ENCODE measurements at regions not wholly inside any gene's neighbourhood (a gene's known extent, or its start where the extent isn't known, plus 50 kb on each side); places are given as distances from the start of the nearest gene placed in this dataset.
"Not testable (repeated sequence)": the region's sequence is repeated elsewhere in the genome, so short reads cannot be mapped to it uniquely, and the experiment has no call there.

DNA sequence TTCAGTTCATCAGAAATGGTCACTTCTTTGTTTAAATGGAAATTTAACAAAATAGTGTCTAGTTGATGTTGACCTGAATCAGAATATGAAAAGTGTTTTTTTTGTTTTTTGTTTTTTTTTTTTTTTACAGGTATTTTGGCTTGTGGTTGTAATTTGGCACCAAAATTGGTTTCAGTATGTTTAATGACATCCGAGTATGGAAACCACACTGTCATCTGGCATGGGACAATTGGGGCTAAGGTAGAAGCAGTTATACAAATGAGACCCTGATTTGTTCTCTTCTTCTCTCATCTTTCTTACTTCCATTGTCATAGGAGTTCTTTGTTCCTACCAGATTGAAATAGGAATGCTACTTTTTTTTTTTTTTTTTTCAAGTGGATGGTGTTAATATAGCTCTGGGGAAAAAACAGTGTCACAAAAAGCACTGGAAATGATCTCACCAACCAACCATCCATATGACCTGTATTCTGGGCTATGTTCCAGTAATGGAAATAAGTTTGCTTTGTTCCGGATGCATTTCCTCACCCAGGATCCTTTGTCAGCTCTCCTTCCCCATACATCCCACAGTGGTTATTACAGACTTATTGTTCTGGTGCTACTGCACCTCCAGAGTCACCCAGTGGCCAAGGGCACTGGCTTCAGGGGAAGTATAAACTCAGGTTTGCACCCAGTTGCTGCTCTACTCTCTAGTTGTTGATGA, 95.8 kb downstream of the ATXN3L start:
- no peak for DNase-seq

DNA sequence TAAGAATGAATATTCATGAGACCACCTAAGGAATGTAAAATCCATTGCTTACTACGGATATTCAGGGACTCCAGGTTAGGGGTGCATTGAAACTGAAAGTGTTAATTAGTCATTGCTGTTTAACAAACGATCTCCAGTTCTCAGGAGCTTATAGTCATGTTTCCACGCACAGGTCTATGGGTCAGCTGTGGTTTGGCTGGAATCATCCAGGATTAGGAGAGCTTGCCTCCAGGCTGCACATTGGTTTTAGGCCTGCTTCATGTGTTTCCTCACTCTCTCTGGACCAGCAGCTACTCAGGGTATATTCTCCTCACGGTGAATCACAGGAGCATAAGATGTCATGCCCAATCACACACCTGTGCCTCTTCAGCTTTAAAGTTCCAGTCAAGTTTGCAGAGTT, 98.9 kb downstream of the ATXN3L start:
- DNase-seq, result no peak

DNA sequence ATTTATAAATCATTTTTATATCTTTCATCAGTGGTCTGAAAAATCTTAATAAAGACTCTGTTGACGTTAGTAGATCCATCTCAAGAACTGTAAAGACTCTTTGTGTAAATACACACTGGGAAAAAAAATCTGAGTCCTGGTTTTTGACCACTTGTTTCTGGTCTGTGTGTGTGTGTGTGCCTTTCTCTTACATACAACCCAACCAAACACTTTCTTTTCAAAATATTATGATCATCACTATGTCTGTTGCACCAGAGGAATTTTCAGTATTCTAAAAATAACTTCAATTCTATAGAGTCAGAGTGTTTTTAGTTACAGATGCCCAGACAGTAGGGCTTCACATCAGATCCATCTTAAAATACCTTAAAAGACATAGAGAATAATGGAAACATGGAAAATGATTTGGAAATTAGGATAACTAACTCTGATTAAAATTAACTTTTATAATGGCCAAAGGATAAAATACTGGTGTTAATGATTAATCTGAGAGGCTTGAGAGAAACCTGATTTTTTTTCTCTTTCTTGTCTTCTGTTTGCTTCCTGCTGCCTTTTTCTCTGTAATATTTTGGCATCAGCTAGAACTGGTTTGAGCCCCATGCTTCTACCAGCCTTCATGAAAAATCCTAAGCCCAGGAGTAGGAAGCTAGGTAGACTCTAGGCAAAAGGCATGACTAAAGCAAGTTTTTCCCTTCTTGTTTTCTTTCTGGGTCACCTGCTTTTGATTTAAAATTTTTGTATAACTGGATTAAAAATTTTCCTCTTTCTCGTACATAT, 99.7 kb downstream of the ATXN3L start:
- no peak for DNase-seq

DNA sequence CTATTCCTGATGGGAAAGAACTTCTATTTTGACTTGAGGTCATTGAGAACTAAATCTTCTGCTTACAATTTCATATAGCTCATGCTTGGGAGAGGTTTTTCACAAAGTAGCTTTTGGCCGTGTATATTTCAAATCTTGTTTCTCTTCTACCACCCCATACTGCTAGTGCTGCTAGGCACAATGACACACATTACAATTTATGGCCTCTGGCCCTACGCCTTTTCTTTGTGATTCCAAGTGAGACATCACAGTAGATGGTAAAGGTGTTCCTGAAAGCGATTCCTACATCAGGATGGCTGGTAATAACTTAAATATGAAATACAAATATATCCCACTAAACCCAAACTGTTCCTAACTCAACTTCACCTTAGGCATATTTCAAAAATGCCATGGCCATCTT, 101.1 kb downstream of the ATXN3L start:
- no peak for DNase-seq

DNA sequence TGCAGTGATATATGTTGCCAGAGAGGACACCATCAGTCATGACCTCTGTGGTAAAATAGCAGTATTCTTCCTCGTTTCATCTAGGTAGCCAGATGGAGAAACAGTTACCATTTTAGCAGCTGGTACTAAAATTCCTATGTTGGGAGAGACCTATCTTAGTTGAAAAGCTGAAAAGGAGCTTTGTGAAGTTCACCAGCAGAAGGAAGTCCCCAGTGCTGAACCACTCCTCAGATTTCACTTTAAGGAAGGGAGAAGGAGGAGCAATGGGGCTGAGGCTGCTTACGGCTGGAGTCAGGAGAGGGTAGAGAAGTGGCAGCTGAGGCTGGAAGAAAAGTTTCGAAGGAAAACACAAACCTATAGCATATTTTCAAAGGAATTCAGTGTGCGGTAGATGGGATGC, 103.7 kb downstream of the ATXN3L start:
- DNase-seq, result no peak

DNA sequence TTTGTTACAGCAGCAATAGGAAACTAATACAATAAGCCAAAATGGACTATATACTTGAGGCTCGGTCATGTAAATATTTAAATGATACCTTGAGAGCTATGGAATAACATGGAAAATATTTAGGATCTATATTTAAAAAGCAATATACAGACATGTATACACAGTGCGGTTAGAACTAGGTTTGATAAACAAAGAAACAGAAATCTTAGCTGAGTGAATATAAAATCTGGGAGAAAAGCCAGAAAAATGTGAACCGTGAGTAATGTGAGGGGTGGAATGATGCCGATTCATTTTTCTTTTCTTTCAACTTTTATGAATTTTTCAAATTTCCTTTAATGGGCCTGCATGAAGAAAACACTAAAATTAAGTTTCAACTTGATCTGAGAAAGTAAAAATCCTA, 104.1 kb downstream of the ATXN3L start:
- DNase-seq, result no peak

DNA sequence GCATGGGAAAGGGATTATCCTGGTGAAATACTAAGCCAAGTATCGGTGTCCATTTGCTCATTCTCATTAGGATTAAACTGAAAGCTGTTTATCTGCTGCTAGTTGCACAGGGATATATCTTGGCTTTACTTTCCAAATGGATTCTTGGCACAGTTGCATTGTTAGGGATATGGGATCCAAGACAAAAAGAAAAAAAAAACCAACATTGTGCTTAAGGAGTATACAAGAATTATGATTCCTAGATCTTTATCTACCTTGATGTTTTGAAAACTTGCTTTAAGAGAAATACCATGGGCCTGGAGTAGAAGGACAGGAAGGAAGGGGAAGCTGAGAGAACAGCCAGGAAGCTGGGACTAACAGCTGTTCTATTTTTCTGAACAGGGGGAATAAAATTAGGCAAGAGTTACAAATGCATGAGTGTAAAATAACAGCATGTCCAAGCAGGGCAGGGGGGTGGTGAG, 107.6 kb downstream of the ATXN3L start:
- DNase-seq, result no peak

DNA sequence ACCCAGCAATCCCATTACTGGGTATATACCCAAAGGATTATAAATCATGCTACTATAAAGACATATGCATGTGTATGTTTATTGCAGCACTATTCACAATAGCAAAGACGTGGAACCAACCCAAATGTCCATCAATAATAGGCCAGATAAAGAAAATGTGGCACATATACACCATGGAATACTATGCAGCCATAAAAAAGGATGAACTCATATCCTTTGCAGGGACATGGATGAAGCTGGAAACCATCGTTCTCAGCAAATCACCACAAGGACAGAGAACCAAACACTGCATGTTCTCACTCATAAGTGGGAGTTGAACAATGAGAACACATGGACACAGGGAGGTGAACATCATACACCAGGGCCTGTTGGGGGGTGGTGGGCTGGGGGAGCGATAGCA, 109.7 kb downstream of the ATXN3L start:
- DNase-seq, result not testable (repeated sequence)

DNA sequence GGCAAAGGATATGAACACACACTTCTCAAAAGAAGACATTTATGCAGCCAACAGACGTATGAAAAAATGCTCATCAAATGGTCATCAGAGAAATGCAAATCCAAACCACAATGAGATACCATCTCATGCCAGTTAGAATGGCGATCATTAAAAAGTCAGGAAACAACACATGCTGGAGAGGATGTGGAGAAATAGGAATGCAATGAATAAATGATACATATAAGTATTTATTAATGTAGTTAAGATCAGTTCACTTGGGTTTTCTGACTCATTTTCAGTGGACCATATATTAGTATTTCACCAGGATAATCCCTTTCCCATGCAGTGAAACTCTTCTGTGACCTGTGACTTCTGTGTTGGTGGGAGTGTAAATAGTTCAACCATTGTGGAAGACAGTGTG, 110.1 kb downstream of the ATXN3L start:
- DNase-seq, result not testable (repeated sequence)

DNA sequence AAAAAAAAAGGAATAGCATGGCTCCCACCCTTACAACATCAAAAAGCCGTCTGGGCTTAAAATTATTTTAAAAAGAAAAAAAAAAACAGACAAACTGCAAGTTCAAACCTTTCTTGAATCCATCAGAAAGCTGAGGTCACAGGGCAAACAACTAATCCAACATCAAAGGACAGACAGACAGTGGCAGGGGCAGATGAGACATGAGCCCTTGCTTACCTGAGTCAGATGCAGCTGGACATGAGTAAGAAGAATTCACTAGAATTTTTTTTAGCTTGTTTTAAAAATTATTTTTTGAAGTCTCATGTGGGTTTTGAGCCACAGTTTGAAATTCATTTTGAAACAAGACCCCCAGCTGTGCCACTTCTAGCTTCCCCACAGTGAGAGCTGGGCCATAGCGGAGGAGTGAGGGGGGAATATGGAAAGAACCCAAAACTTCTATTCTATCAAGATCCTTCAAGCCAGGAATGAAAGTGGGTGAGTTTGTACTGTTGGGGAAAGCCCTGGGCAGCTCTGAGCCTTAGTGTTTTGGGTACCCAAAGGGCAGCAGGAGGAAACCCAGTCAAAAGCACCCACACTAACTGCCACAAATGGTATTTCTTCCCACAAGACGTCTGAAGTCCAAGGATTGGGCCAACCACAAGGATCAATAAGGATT, 111.4 kb downstream of the ATXN3L start:
- DNase-seq, result no peak

DNA sequence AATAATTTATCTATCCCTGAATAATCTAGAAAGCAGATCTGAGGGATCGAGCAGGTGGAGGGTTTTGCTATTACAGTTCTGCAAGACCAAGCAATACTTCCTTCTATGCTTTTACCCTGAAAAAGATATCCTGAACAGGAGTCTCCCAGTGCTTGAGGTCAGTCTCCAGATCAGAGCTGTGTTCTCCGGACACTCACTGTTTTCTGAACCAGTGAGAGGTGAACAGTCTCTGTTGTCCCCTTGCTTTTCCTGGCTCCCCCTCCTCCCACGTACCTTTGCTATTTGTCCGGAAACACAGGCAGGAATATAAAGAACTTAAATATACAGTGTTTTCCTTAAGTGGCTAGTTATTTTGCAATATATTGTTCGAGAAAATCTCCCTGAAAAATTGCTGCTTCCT, 116.6 kb downstream of the ATXN3L start:
- no peak for DNase-seq

DNA sequence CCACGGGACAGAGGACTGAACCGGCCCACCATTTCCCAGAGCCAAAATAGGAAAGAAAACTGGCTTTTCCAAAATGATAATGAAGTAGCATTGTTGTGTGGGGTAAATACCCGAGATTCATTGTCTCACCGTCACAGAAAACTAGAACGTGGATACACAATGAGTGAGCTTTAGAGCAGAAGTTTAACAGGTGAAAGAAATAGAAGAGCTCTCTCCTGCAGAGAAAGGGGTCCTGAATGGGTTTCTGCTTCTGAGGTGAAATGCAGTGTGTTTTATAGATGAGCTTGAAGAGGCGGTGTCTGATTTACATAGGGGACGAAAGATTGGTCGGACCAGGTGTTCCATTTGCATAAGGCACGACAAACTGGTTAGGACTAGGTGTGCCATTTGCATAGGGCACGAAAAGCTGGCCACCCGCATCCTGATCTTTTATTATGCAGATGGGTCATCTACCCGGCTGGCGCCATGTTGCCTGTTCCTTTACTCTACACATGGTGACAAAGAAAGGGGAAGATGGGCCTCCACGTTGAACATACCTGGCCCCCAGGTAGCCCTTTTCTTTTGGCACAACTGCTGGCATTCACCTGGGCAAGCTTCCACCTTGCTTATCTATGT, 118.1 kb downstream of the ATXN3L start:
- DNase-seq, result no peak

DNA sequence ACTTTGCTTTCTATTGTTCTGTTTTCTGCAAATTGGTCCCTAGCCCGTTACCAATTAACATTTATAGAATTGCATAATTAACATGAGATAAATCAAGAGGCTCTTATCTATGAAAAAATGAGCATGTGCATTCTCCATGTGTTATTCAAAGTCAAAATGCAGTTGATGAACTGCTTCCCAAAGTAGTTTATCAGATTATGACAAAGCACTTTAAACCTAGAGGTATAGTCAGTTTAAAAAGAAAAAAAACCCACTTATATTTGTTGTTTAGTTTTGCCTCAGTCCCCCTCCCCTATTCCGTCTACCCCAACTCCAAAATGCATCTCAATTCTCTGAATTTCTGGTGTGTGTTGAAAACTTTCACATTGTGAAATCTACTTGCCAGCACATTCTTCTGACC, 119.5 kb downstream of the ATXN3L start:
- DNase-seq, result no peak

DNA sequence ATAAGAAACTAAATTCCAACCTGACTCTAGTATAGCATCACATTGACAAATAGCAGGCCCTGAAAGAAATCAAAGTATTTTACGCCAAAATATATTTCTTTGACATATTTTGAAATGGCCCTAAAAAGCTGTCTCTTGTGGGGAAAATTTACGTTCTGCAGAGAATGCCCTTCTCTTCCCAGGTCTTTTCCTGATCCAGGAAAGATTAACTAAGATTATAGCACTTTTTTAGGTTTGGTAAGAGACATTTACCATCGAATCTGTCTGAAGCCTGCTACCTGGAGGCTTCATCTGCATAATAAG, 121.1 kb downstream of the ATXN3L start:
- DNase-seq, result no peak

DNA sequence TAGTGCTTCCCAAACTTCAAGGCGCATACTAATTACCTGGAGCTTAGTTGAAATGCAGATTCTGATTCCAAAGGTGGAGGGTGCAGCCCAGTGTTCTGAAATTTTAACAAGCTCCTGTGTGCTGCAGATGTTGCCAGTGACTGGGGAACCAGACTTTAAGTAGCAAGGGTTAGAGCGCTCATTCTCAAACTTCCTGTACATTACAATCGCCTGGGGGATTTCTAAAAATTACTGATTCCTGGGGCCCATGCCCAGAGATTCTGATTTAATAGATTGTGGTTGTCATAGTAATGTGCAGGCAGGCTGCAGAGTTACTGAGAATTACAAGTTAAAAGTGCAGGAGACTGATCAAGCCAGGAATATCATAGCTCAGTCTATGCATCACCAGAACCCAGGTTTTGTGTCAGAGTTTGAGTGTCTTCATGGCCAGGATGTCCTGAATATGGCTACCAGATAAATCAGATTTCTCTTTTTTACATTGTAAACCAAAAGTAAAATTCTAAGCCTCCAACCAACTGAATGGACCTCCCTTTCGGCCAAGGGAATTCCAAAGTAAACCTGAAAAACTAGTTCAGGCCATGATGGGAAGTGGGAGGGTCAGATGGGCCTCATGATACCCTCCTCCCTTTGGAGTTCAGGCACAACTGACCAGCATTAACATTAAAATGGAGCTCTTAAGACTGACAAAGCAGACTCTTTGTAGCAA, 121.6 kb downstream of the ATXN3L start:
- peak in 1 of 58 donors; percentile 1 for DNase-seq

DNA sequence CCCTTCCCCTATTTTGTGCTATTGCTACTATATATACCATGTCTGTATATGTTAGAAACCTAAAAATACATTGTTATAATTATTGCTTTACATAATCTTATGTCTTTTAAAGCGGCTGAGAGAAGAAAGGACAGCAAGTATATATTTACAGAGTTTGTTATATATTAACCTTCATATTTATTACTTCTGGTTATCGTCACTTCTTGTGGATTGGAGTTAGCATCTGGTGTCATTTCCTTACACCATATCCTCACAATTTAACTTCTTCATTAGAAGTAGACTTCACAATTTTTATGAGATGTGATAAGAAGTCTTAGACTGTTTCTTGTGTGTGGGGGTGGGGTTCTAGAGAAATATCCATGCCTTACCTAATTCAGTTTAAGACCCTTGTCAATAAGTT, 123.1 kb downstream of the ATXN3L start:
- DNase-seq, result no peak

DNA sequence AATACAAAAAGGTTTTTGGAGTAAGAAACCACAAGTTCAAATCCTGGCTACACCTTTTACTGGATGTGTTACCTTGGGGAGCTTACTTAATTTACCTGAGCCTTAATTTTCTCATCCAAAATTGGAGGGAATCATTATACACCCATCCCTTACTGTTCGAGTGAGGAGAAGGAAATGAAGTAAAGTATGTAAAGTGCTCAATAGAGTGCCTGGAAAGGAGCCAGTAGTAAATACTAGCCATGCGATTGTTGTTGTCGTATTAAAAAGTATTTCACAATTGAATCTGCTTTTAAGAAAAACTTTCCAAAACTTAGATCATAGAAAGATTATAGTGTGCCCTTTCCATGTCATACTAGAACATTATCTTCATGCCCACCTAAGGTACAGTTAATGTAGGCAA, 124.5 kb downstream of the ATXN3L start:
- no peak for DNase-seq

DNA sequence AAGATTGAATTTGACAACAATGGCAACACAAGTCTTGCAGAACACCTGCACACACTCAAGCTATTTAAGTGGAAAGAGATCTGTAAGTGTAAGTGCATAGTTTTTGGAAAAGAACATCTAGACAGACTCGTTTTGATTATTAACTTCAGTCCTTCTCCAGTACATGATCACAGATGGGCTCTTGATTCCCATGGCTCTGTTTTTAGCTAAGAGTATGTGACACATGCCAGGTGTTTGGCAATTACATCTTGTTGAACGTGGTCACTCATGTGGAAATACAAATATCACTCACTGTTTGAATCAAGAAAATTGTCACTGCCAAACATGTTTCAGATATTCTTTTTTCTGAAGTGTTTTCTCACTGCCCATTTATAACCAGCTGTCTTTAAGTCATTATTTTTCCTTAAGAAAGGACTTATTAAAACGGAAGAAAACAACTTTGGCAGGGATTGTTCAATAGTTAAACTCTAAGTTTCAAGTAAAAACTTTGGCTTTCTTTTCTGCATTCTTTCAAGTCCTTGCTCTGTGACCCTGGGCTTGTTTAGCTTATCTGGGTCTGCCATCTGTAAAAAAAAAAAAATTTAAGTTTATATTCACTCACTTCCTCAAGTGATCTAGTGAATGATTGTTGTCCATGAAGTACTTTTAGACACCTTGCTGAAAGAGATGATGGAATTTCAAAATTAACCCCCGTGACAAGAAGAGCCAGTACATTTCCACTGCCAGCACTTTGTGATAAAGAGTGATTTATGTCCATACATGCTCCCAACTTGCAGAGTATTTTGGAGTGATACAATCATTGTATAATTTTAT, 125.4 kb downstream of the ATXN3L start:
- no peak for DNase-seq

DNA sequence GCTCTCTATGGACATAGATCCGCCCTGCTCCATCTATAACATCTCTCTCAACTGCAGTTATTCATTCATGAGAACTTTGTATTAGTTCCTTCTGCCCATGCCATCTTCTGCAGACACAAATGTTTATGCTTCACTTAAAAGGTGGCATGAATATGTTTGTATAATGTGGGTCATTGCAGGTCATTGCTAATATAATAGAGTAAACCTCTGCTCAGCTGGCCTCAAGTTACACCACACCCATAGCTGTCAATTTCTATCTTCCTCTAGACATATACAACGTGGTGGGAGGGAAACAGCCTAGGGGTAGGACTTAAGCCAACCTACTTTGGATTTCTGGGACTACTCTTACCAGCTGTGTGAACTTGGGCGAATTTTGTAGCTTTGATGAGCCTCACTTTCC, 129.8 kb downstream of the ATXN3L start:
- DNase-seq, result no peak

DNA sequence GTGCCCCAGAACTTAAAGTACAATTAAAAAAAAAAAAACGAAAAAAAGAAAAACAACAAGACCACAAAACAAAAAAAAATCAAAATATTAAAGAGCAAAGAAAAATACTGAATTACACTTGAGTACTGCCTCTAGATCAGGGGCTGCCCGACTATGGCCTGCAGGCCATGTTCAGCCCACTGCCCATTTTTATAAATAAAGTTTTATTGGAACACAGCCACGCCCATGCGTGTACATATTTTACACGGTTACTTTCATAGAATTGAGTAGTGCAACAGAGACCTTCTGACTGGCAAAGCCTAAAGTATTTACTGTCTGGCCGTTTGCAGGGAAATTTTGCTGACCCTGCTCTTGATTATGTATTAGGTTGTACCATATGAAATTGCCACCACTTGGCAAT, 130.5 kb downstream of the ATXN3L start:
- no peak for DNase-seq
